Body of pancreas (tissue), 4 donors: ENCODE measurements at regions not wholly inside any gene's neighbourhood (a gene's known extent, or its start where the extent isn't known, plus 50 kb on each side); places are given as distances from the start of the nearest gene placed in this dataset.

Experiments
- ATAC-seq: fragments of 150-250 bp; one replicate; pipeline ENCODE4 v1.9.1; 2016
- DNase-seq, 4 donors: peaks; one replicate each; pipeline ENCODE4 v3.0.0-alpha.2; 2019
- H3K27ac ChIP-seq, 4 donors: fragments of 200-600 bp; sonication (generic); 1 replicate in 3 of 4; 2 replicates in 1 of 4; pipeline versions ENCODE4 v1.5.1 to v1.6.1; 2016 to 2019; ENCODE audit warnings: mild to moderate bottlenecking in 1 of 4, mixed read lengths in 1 of 4, moderate library complexity in 1 of 4
- H3K27me3 ChIP-seq, 2 donors: fragments of 200-600 bp; sonication (generic); one replicate each; pipeline ENCODE4 v1.6.0; 2016; ENCODE audit warnings: mild to moderate bottlenecking in 1 of 2
- H3K36me3 ChIP-seq, 2 donors: fragments of 200-600 bp; sonication (generic); replicated peaks in 1 of 2; 2 replicates each; pipeline ENCODE4 v1.5.1; 2016; ENCODE audit warnings: low read depth in 2 of 2; ENCODE audit not compliant: insufficient read depth in 1 of 2
- H3K4me1 ChIP-seq: fragments of 200-600 bp; sonication (generic); one replicate; pipeline ENCODE4 v1.6.0; 2016
- H3K4me3 ChIP-seq, 2 donors: fragments of 200-600 bp; sonication (generic); 1 replicate in 1 of 2; 2 replicates in 1 of 2; pipeline ENCODE4 v1.5.1; 2016 to 2019
- H3K9me3 ChIP-seq, 3 donors: fragments of 200-600 bp; sonication (generic); 1 replicate in 2 of 3; 2 replicates in 1 of 3; pipeline ENCODE4 v1.5.1; 2016
- POLR2A ChIP-seq, 3 donors: fragments of 450-650 bp; IDR thresholded peaks; one replicate each; pipeline ENCODE4 v1.6.1; 2016; ENCODE audit warnings: antibody characterized with exemption in 3 of 3, mild to moderate bottlenecking in 2 of 3
- WGBS, 2 donors: methylation state at CpG; one replicate each; pipeline ENCODE4 v1.1.5; 2017; 5-methylcytosine and 5-hydroxymethylcytosine counted together
- intact Hi-C: fragments of 100-400 bp; cut with DNase I; formaldehyde crosslinking; loops from one replicate; pipeline ENCODE4 v1.15.1; 2023
- TF ChIP-seq, protein P1 (sequence below), 7 experiments: fragments of 450-650 bp in 4 of 7; fragments of 200-600 bp in 3 of 7; sonication (generic) in 3 of 7; IDR thresholded peaks; one replicate each; pipeline ENCODE4 v1.5.1; 2016 to 2019; ENCODE audit warnings: antibody characterized with exemption in 7 of 7

GRCh38 chr2:207395535-207396251 is 134.1 kb upstream of the CREB1 start:
- H3K4me3 ChIP-seq, result no peak overlapping the region
- DNase-seq (no peak), ATAC-seq (no peak)
- WGBS, 2 donors, result 79 to 95% methylated on average over 2 of the region's 2 CpGs
- H3K27me3 ChIP-seq, result no peaks in the 10 kb centered on the region
- TF ChIP-seq, protein P1, sequence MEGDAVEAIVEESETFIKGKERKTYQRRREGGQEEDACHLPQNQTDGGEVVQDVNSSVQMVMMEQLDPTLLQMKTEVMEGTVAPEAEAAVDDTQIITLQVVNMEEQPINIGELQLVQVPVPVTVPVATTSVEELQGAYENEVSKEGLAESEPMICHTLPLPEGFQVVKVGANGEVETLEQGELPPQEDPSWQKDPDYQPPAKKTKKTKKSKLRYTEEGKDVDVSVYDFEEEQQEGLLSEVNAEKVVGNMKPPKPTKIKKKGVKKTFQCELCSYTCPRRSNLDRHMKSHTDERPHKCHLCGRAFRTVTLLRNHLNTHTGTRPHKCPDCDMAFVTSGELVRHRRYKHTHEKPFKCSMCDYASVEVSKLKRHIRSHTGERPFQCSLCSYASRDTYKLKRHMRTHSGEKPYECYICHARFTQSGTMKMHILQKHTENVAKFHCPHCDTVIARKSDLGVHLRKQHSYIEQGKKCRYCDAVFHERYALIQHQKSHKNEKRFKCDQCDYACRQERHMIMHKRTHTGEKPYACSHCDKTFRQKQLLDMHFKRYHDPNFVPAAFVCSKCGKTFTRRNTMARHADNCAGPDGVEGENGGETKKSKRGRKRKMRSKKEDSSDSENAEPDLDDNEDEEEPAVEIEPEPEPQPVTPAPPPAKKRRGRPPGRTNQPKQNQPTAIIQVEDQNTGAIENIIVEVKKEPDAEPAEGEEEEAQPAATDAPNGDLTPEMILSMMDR (IDR thresholded peaks at IDR 0.05), result no peak
- no peak for TF ChIP-seq POLR2A (IDR thresholded peaks at IDR 0.05)
- H3K9me3 ChIP-seq, result no peaks in the 10 kb centered on the region
- no peaks in the 10 kb centered on the region for H3K4me1 ChIP-seq
- no peak overlapping the region for H3K27ac ChIP-seq
- intact Hi-C loops, result no loop called here
- no peaks in the 10 kb centered on the region for H3K36me3 ChIP-seq

DNA sequence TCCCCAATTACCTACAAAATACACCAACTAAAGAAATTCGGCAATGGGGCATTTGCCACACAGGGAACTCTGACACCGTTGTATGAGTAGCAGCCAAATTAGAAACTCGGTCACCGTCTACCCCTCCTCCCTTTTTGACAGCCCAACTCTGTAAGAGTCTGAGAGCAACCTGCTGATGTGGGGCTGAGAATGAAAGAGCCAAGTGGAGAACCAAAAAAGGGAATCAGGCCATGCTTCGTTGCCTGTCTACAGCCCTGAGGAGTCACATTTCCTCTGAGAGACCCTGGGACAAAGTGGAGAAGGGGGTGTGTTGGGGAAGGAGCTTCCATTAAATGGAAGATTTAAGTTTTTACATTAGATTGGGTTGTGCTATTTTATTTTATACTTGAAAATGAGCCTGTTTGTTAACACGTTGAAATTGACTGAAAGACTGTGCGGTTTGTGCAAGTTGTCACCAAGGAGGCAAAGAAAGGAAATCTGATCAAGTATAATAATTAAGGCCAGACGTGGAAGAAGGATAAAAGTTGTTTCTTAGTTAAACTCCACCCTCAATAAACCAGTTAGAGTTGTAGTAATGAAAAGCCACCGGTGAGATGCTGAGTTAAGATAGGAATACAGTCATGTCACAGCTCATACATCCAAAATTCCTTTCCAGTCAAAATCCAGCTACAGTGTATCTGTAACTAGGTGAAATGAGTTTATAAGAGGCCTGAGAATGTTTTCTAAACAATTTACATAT is 131.7 kb upstream of the CREB1 start:
- DNase-seq (no peak), ATAC-seq (no peak)
- TF ChIP-seq POLR2A (IDR thresholded peaks at IDR 0.05), result no peak
- TF ChIP-seq, protein P1 (IDR thresholded peaks at IDR 0.05), result no peak
- H3K4me1 ChIP-seq, result no peaks in the 10 kb centered on the region
- WGBS, 2 donors, result 60 to 67% methylated on average over 9 of the region's 9 CpGs
- no peak overlapping the region for H3K27ac ChIP-seq
- intact Hi-C loops, result no loop called here
- H3K27me3 ChIP-seq, result no peaks in the 10 kb centered on the region
- H3K4me3 ChIP-seq, result no peak overlapping the region
- no peaks in the 10 kb centered on the region for H3K9me3 ChIP-seq
- H3K36me3 ChIP-seq, result no peaks in the 10 kb centered on the region

DNA sequence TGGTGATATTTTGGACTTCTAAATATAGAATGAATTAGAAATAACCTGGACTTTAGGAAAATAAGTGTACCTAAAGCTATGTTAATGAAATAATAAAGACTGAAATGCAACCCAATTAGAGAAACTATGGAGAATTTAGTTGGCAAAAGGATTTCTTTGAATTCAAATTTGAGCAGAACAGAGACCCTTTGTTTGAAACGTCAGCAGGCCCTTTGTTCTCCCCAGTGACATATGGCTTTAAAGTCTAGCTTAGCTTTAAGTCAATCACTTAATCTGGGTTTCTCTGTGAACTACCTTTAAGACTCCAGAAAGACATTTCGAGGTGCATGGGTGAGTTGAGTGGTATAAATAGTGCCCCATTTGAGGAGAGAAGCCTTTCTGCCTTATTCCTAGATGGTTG is 130.5 kb upstream of the CREB1 start:
- 31 to 48% methylated on average over 2 of the region's 2 CpGs for WGBS, 2 donors
- ATAC-seq (no peak), DNase-seq (no peak)
- Histone ChIP-seq H3K4me1 (no peaks in the 10 kb centered on the region), H3K36me3 (no peaks in the 10 kb centered on the region), H3K4me3 (no peak overlapping the region), H3K9me3 (no peaks in the 10 kb centered on the region), H3K27me3 (no peaks in the 10 kb centered on the region), H3K27ac (no peak overlapping the region)
- intact Hi-C loops, result no loop called here
- TF ChIP-seq POLR2A (IDR thresholded peaks at IDR 0.05), result no peak
- TF ChIP-seq, protein P1 (IDR thresholded peaks at IDR 0.05), result no peak

GRCh38 chr2:207401338-207401737 is 128.4 kb upstream of the CREB1 start:
- DNase-seq (no peak), ATAC-seq (no peak)
- intact Hi-C loops, result no loop called here
- no peaks in the 10 kb centered on the region for H3K27me3 ChIP-seq
- H3K4me3 ChIP-seq, result no peak overlapping the region
- H3K9me3 ChIP-seq, result no peaks in the 10 kb centered on the region
- H3K36me3 ChIP-seq, result no peaks in the 10 kb centered on the region
- H3K4me1 ChIP-seq, result no peaks in the 10 kb centered on the region
- TF ChIP-seq POLR2A (IDR thresholded peaks at IDR 0.05), result no peak
- TF ChIP-seq, protein P1 (IDR thresholded peaks at IDR 0.05), result no peak
- H3K27ac ChIP-seq, result no peak overlapping the region
